Dermis microvascular lymphatic vessel endothelial cell (primary cell): ENCODE measurements at regions not wholly inside any gene's neighbourhood (a gene's known extent, or its start where the extent isn't known, plus 50 kb on each side); places are given as distances from the start of the nearest gene placed in this dataset.
"Not testable (repeated sequence)": the region's sequence is repeated elsewhere in the genome, so short reads cannot be mapped to it uniquely, and the experiment has no call there.

Experiments
- DNase-seq, 2 donors: peaks; one replicate each; pipeline versions ENCODE4 v3.0.0 to v3.0.0-alpha.2; 2010; ENCODE audit warnings: low read depth in 2 of 2

DNA sequence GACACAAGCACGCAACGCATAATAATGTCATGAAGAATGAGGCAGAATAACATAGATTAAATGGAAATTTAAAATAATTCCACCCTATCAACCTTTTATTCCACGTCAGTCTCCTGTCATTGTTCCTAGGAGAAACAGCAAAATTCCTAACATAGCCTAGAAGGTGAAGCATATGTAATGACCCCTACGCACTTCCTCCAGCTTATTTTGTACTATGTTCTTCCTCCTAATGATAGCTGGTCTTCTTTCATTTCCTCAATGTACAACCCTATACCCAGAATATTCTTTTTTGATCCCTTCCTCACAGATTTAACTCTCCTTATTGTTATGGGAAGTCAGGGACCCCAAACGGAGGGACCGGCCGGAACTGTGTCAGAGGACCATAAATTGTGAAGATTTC is 122.0 kb upstream of the CARMIL1 start:
- DNase-seq, result no peak

DNA sequence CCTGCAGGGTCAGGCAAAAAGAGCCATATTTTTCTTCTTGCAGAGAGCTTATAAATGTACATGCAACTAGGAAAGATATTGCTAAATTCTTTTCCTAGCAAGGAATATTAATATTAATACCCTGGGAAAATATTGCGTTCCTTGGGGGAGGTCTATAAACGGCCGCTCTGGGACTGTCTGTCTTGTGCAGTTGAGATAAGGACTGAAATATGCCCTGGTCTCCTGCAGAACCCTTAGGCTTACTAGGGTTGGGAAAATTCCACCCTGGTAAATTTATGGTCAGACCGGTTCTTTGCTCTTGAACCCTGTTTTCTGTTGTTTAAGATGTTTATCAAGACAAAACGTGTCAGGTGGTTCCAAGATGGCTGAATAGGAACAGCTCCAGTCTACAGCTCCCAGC is 121.3 kb upstream of the CARMIL1 start:
- DNase-seq, result no peak

DNA sequence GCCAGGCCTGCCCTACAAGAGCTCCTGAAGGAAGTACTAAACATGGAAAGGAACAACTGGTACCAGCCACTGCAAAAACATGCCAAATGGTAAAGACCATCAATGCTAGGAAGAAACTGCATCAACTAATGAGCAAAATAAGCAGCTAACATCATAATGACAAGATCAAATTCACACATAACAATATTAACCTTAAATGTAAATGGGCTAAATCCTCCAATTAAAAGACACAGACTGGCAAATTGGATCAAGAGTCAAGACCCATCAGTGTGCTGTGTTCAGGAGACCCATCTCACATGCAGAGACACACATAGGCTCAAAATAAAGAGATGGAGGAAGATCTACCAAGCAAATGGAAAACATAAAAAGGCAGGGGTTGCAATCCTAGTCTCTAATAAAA is 119.0 kb upstream of the CARMIL1 start:
- DNase-seq, result not testable (repeated sequence)

GRCh38 chr6:25165177-25165576 is 114.0 kb upstream of the CARMIL1 start:
- DNase-seq, result no peak

DNA sequence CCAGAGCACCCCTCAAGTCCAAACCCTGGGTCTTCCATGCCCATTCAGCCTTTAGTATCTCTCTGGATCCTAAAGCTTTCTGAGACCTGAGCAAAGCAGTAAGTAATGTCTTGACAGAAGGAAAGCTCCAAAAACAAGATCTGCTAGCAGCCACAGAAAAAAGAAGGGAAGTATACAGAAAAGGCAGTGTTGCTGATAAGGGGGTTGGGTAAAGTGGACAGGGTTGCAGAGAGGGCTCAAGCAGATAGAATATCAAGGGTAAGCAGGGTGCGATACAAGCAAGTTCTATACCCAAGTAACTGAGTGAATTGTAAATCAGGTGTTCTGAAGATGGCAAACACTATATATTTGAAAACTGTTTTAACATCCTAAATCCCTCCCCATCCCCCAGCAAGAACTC is 113.4 kb upstream of the CARMIL1 start:
- no peak for DNase-seq

GRCh38 chr6:25166955-25167748 is 112.0 kb upstream of the CARMIL1 start:
- DNase-seq, result no peak

- no peak for DNase-seq
Observed at GRCh38 chr6:25167961-25168360, 111.2 kb upstream of the CARMIL1 start.

DNA sequence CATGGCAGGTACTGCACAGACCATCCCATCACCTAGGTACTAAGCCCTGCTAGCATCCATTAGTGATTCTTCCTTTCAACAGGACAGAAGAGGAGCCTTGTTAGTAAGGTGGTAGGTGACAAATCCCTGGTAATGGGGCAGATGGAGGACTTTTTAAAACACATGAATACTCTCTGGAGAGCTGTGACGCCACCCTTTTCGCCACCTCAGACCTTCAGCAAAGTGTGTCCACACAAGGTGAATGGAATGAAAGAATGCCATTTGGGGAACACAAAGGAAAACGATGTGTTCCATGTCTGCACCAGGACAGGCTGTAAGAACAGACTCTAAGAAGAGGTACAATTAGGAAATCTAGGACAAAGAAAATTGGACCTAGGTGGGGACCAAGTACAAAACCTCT is 110.5 kb upstream of the CARMIL1 start:
- DNase-seq, result no peak

DNA sequence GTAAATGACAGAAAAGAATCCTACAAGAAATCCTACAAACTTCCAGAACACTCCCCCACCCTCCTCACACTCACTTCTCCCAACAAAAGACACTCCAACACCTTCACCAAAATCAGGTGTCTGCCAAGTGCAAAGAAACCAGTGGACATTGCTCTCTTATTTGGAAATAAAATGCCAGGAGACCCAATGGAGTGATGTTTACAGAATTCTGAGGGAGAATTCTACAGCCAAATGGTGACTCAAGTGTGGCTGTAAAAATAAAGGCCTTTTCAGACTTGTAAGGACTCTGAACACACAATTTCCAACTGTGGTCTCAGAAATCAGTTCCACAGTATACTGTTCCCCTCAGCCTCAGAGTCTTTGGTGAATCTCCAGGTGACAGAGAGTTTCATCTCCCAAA is 109.6 kb upstream of the CARMIL1 start:
- no peak for DNase-seq

DNA sequence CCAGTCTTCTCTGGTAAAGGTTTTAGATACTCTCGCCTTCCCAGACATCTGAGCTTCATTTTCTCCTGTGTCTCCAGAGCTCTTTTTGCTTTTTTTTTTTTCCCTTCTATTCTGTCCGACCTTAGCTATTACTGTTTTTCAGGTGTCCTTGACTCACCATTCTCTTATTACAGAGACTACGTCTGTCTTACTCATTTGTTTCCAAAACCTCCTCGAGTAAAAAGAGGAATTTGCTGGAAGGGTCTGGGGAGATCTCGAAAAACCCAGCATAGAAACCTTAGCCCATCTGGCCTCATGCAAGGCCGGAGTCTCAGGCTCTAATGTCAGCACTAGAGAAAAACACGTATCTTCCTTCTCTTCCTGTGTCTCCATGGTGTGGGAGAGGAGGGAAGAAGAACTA is 109.2 kb upstream of the CARMIL1 start:
- no peak for DNase-seq

GRCh38 chr6:25170640-25171039 is 108.5 kb upstream of the CARMIL1 start:
- no peak for DNase-seq

DNA sequence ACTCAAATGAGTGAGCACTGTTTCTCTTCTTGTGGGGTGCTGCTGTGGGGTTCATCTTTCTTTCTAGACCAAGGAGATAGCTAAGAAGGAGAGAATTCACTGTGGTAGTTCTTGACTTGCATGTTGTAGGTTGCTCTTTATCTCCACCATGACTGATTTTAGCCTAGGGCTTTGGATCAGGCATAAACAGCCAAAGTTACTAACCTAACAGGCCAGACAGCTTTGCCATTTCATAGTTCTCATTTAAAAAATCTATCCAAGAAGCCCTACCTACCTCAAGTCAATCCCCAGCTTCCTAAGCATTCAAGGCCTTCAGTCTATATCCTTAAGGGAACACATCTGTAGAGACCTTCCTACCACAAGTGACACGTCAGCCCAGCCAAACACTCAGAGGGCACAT is 107.9 kb upstream of the CARMIL1 start:
- DNase-seq, result no peak

GRCh38 chr6:25172819-25173218 is 106.4 kb upstream of the CARMIL1 start:
- DNase-seq, result no peak

- no peak for DNase-seq
Observed at GRCh38 chr6:25173246-25173645, 105.9 kb upstream of the CARMIL1 start.

- peak; percentile 52 to 91 for DNase-seq
Observed at GRCh38 chr6:25173951-25174474, 105.2 kb upstream of the CARMIL1 start.

- no peak for DNase-seq
Observed at GRCh38 chr6:25174678-25175077, 104.5 kb upstream of the CARMIL1 start.

GRCh38 chr6:25175196-25175595 is 104.0 kb upstream of the CARMIL1 start:
- peak; percentile 16 to 66 for DNase-seq

DNA sequence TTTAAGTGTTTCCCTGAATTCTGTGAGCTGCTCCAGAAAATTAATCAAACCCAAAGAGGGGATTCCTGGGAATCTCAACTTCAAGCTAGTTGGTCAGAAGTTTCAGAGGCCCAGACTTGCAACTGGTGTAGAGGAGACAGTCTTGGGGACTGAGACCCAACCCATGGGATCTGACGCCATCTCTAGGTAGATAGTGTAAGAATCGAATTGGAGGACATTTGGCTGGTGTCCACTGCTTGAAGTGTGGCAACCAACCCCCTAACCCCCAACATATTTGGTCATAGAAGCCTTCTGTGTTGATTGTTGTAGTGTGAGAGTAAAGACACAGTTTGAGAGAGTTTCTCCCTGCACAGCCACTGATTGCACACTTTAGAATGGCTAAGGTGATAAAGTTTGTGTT is 103.5 kb upstream of the CARMIL1 start:
- peak in 1 of 2 donors; percentile 18 for DNase-seq

DNA sequence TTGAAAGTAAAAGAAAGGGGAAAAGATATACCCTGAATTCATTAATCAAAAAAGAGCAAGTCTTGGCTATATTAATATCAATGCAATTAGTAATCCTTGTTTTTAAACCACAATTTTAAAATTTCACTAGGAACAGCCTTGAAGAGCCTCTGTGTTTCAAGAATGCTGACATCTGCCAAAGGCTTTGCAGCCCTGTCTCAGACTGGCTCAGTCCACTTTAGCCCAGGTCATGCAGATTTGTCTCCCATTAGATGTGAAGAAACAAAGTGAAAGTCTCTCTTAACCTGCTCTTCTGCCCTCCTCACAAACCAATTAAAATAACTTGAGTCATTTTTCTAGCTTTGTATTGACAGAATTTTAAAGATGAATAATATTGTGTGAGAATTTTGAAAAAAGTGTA is 102.7 kb upstream of the CARMIL1 start:
- no peak for DNase-seq

- no peak for DNase-seq
Observed at GRCh38 chr6:25177500-25178028, 101.6 kb upstream of the CARMIL1 start.

DNA sequence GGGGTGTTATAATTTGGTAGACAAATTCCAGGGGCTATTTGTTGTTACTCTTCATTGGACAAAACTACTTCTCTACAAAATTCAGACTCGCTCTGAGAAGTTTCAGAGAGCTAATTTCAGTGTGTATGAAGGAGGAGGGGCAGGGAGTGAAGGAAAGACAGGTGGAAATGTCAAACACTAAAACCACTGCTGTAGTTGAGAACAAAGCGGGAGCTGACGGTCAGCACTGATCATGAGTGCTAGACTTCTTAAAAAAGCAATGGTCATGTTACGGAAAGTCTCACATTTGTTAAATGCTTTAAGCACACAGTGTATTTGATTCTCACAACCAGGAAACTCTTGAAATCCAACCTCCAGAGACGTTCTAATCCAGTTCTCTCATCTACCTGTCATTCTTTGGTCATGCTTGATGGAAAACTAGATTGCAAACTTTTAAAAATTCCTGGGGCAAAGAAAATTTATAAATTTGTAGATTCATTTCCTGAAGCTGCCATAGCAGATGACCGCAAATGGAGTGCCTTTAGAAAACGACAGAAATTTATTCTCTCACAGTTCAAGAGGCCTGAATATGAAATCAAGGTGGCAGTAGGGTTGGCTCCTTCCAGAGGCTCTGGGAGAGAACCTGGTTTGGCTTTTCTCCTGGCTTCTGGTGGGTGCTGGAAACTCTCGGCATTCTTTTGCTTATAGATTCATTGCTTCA is 100.7 kb upstream of the CARMIL1 start:
- DNase-seq, result no peak

DNA sequence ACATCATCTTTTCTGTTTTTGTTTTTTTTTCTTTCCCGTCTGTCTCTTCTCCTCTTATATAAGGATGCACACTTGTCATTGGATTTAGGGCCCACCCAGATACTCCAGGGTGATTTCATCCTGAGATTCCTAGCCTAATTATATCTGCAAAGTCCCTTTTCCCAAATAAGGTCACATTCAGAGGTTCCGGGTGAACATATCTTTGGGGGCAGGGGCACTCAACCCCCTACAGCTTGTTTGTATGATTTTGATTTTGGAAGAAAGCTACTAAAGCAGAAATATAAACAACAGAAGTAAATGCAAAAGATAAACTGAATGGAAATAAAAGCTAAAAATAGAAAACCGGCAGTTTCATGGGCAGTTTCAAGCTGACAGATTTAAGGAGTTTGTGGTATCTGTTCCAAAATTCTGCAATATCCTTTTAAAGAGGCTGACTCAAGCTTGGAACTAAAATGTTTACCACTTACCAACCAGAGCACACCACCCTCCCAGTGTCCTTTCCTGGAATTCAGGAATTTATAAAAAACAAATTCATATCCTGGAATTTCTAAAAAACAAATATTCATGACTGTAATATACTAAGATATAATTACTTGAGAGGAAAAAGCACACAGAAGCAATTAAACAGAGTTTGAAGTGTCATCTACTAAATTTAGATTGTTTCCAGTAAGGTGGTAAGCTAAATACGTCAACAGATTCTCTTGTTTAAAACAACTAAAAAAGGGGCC is 100.0 kb upstream of the CARMIL1 start:
- DNase-seq, result peak; percentile 81 to 86
